ENCODE measurements at regions not wholly inside any gene's neighbourhood (a gene's known extent, or its start where the extent isn't known, plus 50 kb on each side); places are given as distances from the start of the nearest gene placed in this dataset.

DNA sequence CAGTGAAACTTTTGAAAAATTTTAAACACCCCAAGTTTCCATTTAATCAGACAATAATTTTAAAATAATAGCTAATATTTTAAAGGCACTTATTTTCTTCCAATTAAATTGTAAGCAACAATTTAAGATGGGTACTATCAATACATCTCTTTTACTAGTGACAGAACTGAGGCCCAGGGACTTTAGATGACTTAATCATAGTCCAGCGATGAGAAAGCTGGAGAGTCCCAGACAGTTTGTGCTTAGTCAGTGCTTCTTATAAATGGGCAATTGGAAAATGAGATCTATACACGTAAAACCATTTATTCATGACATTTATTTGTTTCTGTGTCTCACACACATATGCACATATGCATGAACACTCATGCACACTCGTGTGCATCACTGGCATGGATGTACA lies 2063.5 kb downstream of the PCDH9 start:
- TF ChIP-seq TCF12 (IDR thresholded peaks at IDR 0.05; ENCODE audit: low read depth) (no peak), YY1 (IDR thresholded peaks at IDR 0.05; ENCODE audit: low read depth) (no peak), TAF1 (IDR thresholded peaks at IDR 0.05; ENCODE audit: low read depth) (no peak), CREB1 (IDR thresholded peaks at IDR 0.05; ENCODE audit: low read depth) (no peak), RAD21 (IDR thresholded peaks at IDR 0.05; ENCODE audit: low read depth) (no peak), FOXM1 (IDR thresholded peaks at IDR 0.05; ENCODE audit: borderline replicate concordance, low read depth) (no peak), TEAD4 (IDR thresholded peaks at IDR 0.05) (no peak), ZBTB7A (IDR thresholded peaks at IDR 0.05; ENCODE audit: low read depth) (no peak), EP300 (IDR thresholded peaks at IDR 0.05; ENCODE audit: borderline replicate concordance) (no peak), NFIC (IDR thresholded peaks at IDR 0.05) (no peak), CEBPB (IDR thresholded peaks at IDR 0.05) (no peak), EGR1 (IDR thresholded peaks at IDR 0.05) (no peak)
- TF ChIP-seq, protein P1, sequence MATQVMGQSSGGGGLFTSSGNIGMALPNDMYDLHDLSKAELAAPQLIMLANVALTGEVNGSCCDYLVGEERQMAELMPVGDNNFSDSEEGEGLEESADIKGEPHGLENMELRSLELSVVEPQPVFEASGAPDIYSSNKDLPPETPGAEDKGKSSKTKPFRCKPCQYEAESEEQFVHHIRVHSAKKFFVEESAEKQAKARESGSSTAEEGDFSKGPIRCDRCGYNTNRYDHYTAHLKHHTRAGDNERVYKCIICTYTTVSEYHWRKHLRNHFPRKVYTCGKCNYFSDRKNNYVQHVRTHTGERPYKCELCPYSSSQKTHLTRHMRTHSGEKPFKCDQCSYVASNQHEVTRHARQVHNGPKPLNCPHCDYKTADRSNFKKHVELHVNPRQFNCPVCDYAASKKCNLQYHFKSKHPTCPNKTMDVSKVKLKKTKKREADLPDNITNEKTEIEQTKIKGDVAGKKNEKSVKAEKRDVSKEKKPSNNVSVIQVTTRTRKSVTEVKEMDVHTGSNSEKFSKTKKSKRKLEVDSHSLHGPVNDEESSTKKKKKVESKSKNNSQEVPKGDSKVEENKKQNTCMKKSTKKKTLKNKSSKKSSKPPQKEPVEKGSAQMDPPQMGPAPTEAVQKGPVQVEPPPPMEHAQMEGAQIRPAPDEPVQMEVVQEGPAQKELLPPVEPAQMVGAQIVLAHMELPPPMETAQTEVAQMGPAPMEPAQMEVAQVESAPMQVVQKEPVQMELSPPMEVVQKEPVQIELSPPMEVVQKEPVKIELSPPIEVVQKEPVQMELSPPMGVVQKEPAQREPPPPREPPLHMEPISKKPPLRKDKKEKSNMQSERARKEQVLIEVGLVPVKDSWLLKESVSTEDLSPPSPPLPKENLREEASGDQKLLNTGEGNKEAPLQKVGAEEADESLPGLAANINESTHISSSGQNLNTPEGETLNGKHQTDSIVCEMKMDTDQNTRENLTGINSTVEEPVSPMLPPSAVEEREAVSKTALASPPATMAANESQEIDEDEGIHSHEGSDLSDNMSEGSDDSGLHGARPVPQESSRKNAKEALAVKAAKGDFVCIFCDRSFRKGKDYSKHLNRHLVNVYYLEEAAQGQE (IDR thresholded peaks at IDR 0.05; ENCODE audit: low read depth): no peak
- TF ChIP-seq, protein P2, sequence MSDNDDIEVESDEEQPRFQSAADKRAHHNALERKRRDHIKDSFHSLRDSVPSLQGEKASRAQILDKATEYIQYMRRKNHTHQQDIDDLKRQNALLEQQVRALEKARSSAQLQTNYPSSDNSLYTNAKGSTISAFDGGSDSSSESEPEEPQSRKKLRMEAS (IDR thresholded peaks at IDR 0.05): no peak
- TF ChIP-seq, protein P3, sequence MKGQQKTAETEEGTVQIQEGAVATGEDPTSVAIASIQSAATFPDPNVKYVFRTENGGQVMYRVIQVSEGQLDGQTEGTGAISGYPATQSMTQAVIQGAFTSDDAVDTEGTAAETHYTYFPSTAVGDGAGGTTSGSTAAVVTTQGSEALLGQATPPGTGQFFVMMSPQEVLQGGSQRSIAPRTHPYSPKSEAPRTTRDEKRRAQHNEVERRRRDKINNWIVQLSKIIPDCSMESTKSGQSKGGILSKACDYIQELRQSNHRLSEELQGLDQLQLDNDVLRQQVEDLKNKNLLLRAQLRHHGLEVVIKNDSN (IDR thresholded peaks at IDR 0.05): no peak

DNA sequence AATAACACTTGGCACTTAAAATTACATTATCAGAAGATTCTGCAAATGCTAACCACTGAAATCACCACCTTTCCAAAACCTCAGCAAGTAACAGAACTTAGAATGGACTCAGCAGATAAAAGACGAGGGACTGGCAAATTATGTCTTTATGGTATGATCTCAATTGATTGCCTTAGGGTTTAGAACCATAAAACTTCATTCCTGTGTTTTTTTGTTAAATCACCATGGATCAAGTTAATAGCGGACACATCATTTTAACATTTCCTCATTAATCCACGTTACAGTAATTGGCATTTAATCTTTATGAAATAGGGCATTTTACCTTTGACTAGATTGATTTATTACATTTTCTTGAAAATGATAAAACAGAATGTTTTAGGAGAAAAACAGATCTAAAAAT lies 2070.3 kb downstream of the PCDH9 start:
- no peak for TF ChIP-seq EGR1 (IDR thresholded peaks at IDR 0.05)
- TF ChIP-seq YY1 (IDR thresholded peaks at IDR 0.05; ENCODE audit: low read depth): no peak
- TF ChIP-seq FOXM1 (IDR thresholded peaks at IDR 0.05; ENCODE audit: borderline replicate concordance, low read depth): no peak
- TF ChIP-seq TEAD4 (IDR thresholded peaks at IDR 0.05): no peak
- TF ChIP-seq, protein P3 (IDR thresholded peaks at IDR 0.05): no peak

DNA sequence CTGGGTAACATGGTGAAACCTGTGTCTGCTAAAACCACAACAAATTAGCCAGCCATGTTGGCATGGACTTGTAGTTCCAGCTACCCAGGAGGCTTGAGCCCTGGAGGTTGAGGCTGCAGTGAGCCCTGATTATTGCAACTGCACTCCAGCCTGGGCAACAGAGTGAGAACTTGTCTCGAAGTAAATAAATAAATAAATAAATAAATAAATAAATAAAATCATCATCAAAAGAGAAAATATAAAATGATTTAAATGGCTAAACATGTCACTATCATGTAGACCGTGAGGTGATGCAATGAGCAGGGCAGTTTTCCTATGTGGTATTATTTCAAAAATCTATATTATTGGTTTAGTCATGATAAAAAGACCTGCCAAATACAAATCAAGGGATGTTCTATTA lies 2074.3 kb downstream of the PCDH9 start:
- TF ChIP-seq TEAD4 (IDR thresholded peaks at IDR 0.05): no peak
- TF ChIP-seq NFIC (IDR thresholded peaks at IDR 0.05): no peak
- no peak for TF ChIP-seq YY1 (IDR thresholded peaks at IDR 0.05; ENCODE audit: low read depth)
- no peak for TF ChIP-seq CEBPB (IDR thresholded peaks at IDR 0.05)
- no peak for TF ChIP-seq CREB1 (IDR thresholded peaks at IDR 0.05; ENCODE audit: low read depth)
- TF ChIP-seq FOXM1 (IDR thresholded peaks at IDR 0.05; ENCODE audit: borderline replicate concordance, low read depth): no peak
- TF ChIP-seq, protein P2 (IDR thresholded peaks at IDR 0.05): no peak
- TF ChIP-seq ZBTB7A (IDR thresholded peaks at IDR 0.05; ENCODE audit: low read depth): no peak
- TF ChIP-seq TAF1 (IDR thresholded peaks at IDR 0.05; ENCODE audit: low read depth): no peak
- TF ChIP-seq RAD21 (IDR thresholded peaks at IDR 0.05; ENCODE audit: low read depth): no peak
- TF ChIP-seq, protein P1 (IDR thresholded peaks at IDR 0.05; ENCODE audit: low read depth): no peak

DNA sequence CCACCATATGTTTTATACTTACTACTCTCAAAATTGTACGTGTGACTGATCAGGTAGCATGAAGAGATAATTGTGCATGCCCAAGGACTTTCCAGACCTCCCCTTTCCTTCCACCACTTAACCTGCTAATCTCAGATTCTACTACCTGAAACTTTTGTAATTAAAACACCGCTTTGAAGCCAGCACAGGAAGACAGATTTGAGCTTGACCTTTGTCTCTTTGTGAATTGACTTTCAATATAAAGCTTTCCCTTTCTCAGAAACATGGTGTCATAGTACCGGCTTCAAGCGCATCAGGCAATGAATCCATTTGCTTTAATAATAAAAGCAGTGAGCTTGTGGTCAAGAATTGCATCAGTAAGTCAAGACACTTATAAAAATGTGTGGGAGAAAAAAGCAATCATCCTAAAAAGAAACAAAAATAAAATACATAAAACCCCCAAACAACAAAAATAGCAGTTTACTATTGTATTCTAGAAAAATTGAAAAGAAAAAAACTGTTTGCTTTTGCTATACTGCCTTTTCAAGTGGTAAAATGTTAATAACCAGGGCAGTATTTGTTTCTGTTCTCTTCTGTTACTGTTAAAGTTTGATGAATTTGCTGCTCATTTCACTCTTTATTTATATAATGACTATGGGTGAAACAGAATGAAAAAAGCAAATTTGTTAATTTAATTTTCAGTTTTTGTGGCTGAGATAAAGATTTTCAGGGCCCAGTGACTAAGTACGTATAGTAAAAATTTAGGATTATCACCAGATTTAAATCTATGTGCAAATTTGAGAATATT lies 2075.3 kb downstream of the PCDH9 start:
- no peak for TF ChIP-seq EP300 (IDR thresholded peaks at IDR 0.05; ENCODE audit: borderline replicate concordance)
- TF ChIP-seq FOXM1 (IDR thresholded peaks at IDR 0.05; ENCODE audit: borderline replicate concordance, low read depth): no peak
- TF ChIP-seq, protein P1 (IDR thresholded peaks at IDR 0.05; ENCODE audit: low read depth): no peak
- TF ChIP-seq RAD21 (IDR thresholded peaks at IDR 0.05; ENCODE audit: low read depth): no peak
- no peak for TF ChIP-seq CEBPB (IDR thresholded peaks at IDR 0.05)
- TF ChIP-seq TEAD4 (IDR thresholded peaks at IDR 0.05): no peak
- TF ChIP-seq YY1 (IDR thresholded peaks at IDR 0.05; ENCODE audit: low read depth): no peak
- TF ChIP-seq TCF12 (IDR thresholded peaks at IDR 0.05; ENCODE audit: low read depth): no peak
- TF ChIP-seq TAF1 (IDR thresholded peaks at IDR 0.05; ENCODE audit: low read depth): no peak
- TF ChIP-seq, protein P2 (IDR thresholded peaks at IDR 0.05): no peak
- TF ChIP-seq ZBTB7A (IDR thresholded peaks at IDR 0.05; ENCODE audit: low read depth): no peak
- TF ChIP-seq NFIC (IDR thresholded peaks at IDR 0.05): no peak
- TF ChIP-seq EGR1 (IDR thresholded peaks at IDR 0.05): no peak
- TF ChIP-seq, protein P3 (IDR thresholded peaks at IDR 0.05): no peak
